RWPE1 (cell line): ENCODE measurements at regions not wholly inside any gene's neighbourhood (a gene's known extent, or its start where the extent isn't known, plus 50 kb on each side); places are given as distances from the start of the nearest gene placed in this dataset.

ENCODE experiments used
- CTCF ChIA-PET: fragments of 350-600 bp; sonication (Branson Sonifier 250); formaldehyde crosslinking; extraction: SDS; loops from one replicate; lab custom pipeline; 2021; lab: Yijun Ruan, JAX
- POLR2A ChIA-PET: fragments of 400-600 bp; formaldehyde crosslinking; extraction: SDS; loops from one replicate; lab custom pipeline; 2020; ENCODE audit warnings: antibody characterized with exemption; ENCODE audit not compliant: low non-redundant PET; lab: Yijun Ruan, JAX
- DNase-seq: peaks from one replicate; pipeline ENCODE4 v3.0.0; 2012; ENCODE audit warnings: low spot score
- H3K27ac ChIP-seq: fragments of 450-650 bp; 2 replicates; pipeline ENCODE4 v1.5.1; 2017
- CTCF ChIP-seq: fragments of 450-650 bp; conservative IDR thresholded peaks from 2 replicates; pipeline ENCODE4 v1.5.1; 2017; ENCODE audit warnings: low read depth, mild to moderate bottlenecking

GRCh38 chrX:97835969-97836368 is 952.3 kb downstream of the RPA4 start:
- CTCF ChIA-PET = no interaction called here
- no peak for DNase-seq
- H3K27ac ChIP-seq = no peak overlapping the region
- TF ChIP-seq CTCF = no peak
- POLR2A ChIA-PET = no interaction called here

- ChIA-PET POLR2A (no interaction called here), CTCF (no interaction called here)
- no peak for TF ChIP-seq CTCF
- DNase-seq = no peak
- H3K27ac ChIP-seq = no peak overlapping the region
Measured at GRCh38 chrX:97841544-97842179, 958.0 kb downstream of the RPA4 start.

GRCh38 chrX:97842468-97843199 is 958.9 kb downstream of the RPA4 start:
- CTCF ChIA-PET = no interaction called here
- POLR2A ChIA-PET = no interaction called here

GRCh38 chrX:97843200-97843811 is 959.6 kb downstream of the RPA4 start:
- no peak for DNase-seq
- no peak overlapping the region for H3K27ac ChIP-seq
- POLR2A ChIA-PET = no interaction called here
- TF ChIP-seq CTCF = no peak
- CTCF ChIA-PET = no interaction called here

More at GRCh38 chrX:97842468-97843199, 958.9 kb downstream of the RPA4 start:
- H3K27ac ChIP-seq = no peak overlapping the region
- no peak for TF ChIP-seq CTCF
- DNase-seq = no peak

GRCh38 chrX:97844161-97844560 is 960.5 kb downstream of the RPA4 start:
- ChIA-PET CTCF (no interaction called here), POLR2A (no interaction called here)
- TF ChIP-seq CTCF = no peak
- no peak overlapping the region for H3K27ac ChIP-seq
- DNase-seq = no peak

GRCh38 chrX:97844943-97845342 is 961.2 kb downstream of the RPA4 start:
- POLR2A ChIA-PET = no interaction called here
- no peak for DNase-seq
- CTCF ChIA-PET = no interaction called here
- TF ChIP-seq CTCF = no peak
- no peak overlapping the region for H3K27ac ChIP-seq
